Endothelial cell of umbilical vein (primary cell): ENCODE measurements at regions not wholly inside any gene's neighbourhood (a gene's known extent, or its start where the extent isn't known, plus 50 kb on each side); places are given as distances from the start of the nearest gene placed in this dataset.

Source experiments
- BruUV-seq: library from RNA; stranded (reverse); fragments of 400-500 nt; replicated peaks from 2 replicates; lab custom pipeline; 2021; lab: Mats Ljungman, UMichigan
- CTCF ChIA-PET: fragments of 300-600, 350-600 bp; sonication (Branson Sonifier 250); formaldehyde crosslinking; loops from one replicate; lab custom pipeline; 2021; ENCODE audit warnings: antibody characterized with exemption, inconsistent platforms; lab: Charles Lee
- POLR2A ChIA-PET: fragments of 300-600, 350-600 bp; sonication (Branson Sonifier 250); formaldehyde crosslinking; loops from one replicate; lab custom pipeline; 2021; ENCODE audit warnings: antibody characterized with exemption, inconsistent platforms; lab: Charles Lee
- DNase-seq: peaks from one replicate; pipeline ENCODE4 v3.0.0-alpha.2; 2011; ENCODE audit warnings: low read depth, low spot score
- FAIRE-seq: peaks from 2 replicates; lab custom pipeline; 2011; peaks lifted over from hg19 to GRCh38; lab: Jason Lieb, UNC
- H2AFZ ChIP-seq: 2 replicates; pipeline ENCODE4 v1.6.0; 2012; ENCODE audit warnings: low read depth, low read length, control low read depth, inconsistent platforms
- H3K27ac ChIP-seq: 2 replicates; pipeline ENCODE4 v1.5.1; 2011; ENCODE audit warnings: low read depth, mild to moderate bottlenecking, control low read depth, low read length, moderate library complexity; ENCODE audit not compliant: insufficient read depth
- H3K27me3 ChIP-seq, 2 experiments: 2 replicates each; pipeline versions ENCODE4 v1.6.0 to v1.6.1; 2011; ENCODE audit warnings: low read length in 2 of 2, mixed read lengths in 1 of 2; ENCODE audit not compliant: control insufficient read depth in 2 of 2, insufficient read depth in 2 of 2
- H3K36me3 ChIP-seq, 2 experiments: 2 replicates in 1 of 2; 3 replicates in 1 of 2; pipeline ENCODE4 v1.5.1; 2011; ENCODE audit warnings: low read length in 2 of 2, mild to moderate bottlenecking in 1 of 2, moderate library complexity in 1 of 2; ENCODE audit not compliant: control insufficient read depth in 2 of 2, insufficient read depth in 2 of 2; ENCODE audit errors: extremely low read depth in 1 of 2
- H3K4me1 ChIP-seq: 3 replicates; pipeline ENCODE4 v1.5.1; 2011; ENCODE audit warnings: mild to moderate bottlenecking, low read length; ENCODE audit not compliant: control insufficient read depth, insufficient read depth; ENCODE audit errors: extremely low read depth
- H3K4me2 ChIP-seq: 2 replicates; pipeline ENCODE4 v1.6.1; 2011; ENCODE audit warnings: low read length, control low read depth, mixed read lengths; ENCODE audit not compliant: insufficient read depth
- H3K4me3 ChIP-seq, 3 experiments: fragments of 200-600 bp in 1 of 3; sonication (generic), shearing (Covaris generic) in 1 of 3; replicated peaks in 1 of 3; 2 replicates each; pipeline ENCODE4 v1.5.1; 2011 to 2016; ENCODE audit warnings: control low read depth in 3 of 3, low read length in 3 of 3, mild to moderate bottlenecking in 2 of 3, inconsistent platforms in 1 of 3, low read depth in 1 of 3, moderate library complexity in 1 of 3; ENCODE audit not compliant: insufficient read depth in 1 of 3
- H3K79me2 ChIP-seq: 2 replicates; pipeline ENCODE4 v1.6.0; 2012; ENCODE audit warnings: low read length, inconsistent platforms; ENCODE audit not compliant: control insufficient read depth, insufficient read depth
- H3K9ac ChIP-seq: replicated peaks from 2 replicates; pipeline ENCODE3; 2011; ENCODE audit warnings: low read length, control low read depth; ENCODE audit not compliant: insufficient read depth; ENCODE audit errors: extremely low read depth
- H3K9me1 ChIP-seq: replicated peaks from 3 replicates; pipeline ENCODE4 v1.6.0; 2011; ENCODE audit warnings: mild to moderate bottlenecking, low read length; ENCODE audit not compliant: control insufficient read depth, insufficient read depth; ENCODE audit errors: extremely low read depth
- H3K9me3 ChIP-seq: replicated peaks from 2 replicates; pipeline ENCODE4 v1.5.1; 2012; ENCODE audit warnings: low read length, inconsistent platforms; ENCODE audit not compliant: control insufficient read depth, insufficient read depth
- H4K20me1 ChIP-seq: replicated peaks from 2 replicates; pipeline ENCODE3; 2011; ENCODE audit warnings: mild to moderate bottlenecking, low read length; ENCODE audit not compliant: control insufficient read depth, insufficient read depth; ENCODE audit errors: extremely low read depth
- CTCF ChIP-seq, 2 donors: IDR thresholded peaks; 1 replicate in 1 of 2; 2 replicates in 1 of 2; pipeline ENCODE4 v1.5.1; 2011; ENCODE audit warnings: low read length in 2 of 2, mild to moderate bottlenecking in 2 of 2, moderate library complexity in 2 of 2, control low read depth in 1 of 2, inconsistent platforms in 1 of 2, low read depth in 1 of 2; ENCODE audit not compliant: insufficient read depth in 1 of 2; ENCODE audit errors: extremely low read depth in 1 of 2
- EZH2 ChIP-seq: IDR thresholded peaks from 2 replicates; pipeline ENCODE4 v1.6.1; 2012; ENCODE audit warnings: borderline replicate concordance, low read depth, mild to moderate bottlenecking, moderate library complexity, low read length, inconsistent platforms; ENCODE audit not compliant: severe bottlenecking
- FOS ChIP-seq: IDR thresholded peaks from 2 replicates; pipeline ENCODE4 v1.6.1; 2011; ENCODE audit warnings: mild to moderate bottlenecking, low read length, moderate library complexity, borderline replicate concordance; ENCODE audit not compliant: insufficient read depth
- GATA2 ChIP-seq: IDR thresholded peaks from 2 replicates; pipeline ENCODE4 v1.7.0; 2011; ENCODE audit warnings: low read depth, mild to moderate bottlenecking, moderate library complexity, mixed read lengths, low read length; ENCODE audit not compliant: insufficient read length, insufficient read depth
- JUN ChIP-seq: IDR thresholded peaks from 2 replicates; pipeline ENCODE4 v1.6.1; 2011; ENCODE audit warnings: borderline replicate concordance, low read depth; ENCODE audit not compliant: insufficient read length, insufficient read depth
- MAX ChIP-seq: IDR thresholded peaks from 2 replicates; pipeline ENCODE4 v1.6.1; 2011; ENCODE audit not compliant: insufficient read depth, insufficient read length
- MYC ChIP-seq: IDR thresholded peaks from one replicate; pipeline ENCODE4 v1.6.1; 2011; ENCODE audit warnings: mild to moderate bottlenecking, low read depth, low read length
- POLR2A ChIP-seq: IDR thresholded peaks from 2 replicates; pipeline ENCODE4 v1.6.1; 2012; ENCODE audit warnings: low read depth, mild to moderate bottlenecking, control low read depth, low read length
- POLR2AphosphoS5 ChIP-seq: IDR thresholded peaks from 2 replicates; pipeline ENCODE4 v1.6.1; 2012; ENCODE audit warnings: low read depth, mild to moderate bottlenecking, control low read depth, low read length, moderate library complexity; ENCODE audit not compliant: insufficient read depth
- dilution Hi-C: fragments of 300-500 bp; cut with MboI; formaldehyde crosslinking; loops from one replicate; pipeline ENCODE4 v1.15.0; 2019; ENCODE audit warnings: low sequenced_read_pairs; ENCODE audit not compliant: extremely low pct_ligation_motif_present
- intact Hi-C: fragments of 100-400 bp; cut with micrococcal nuclease; formaldehyde crosslinking; loops from one replicate; pipeline ENCODE4 v1.10.0; 2022

GRCh38 chr18:73843455-73843854 is 304.2 kb downstream of the FBXO15 start:
- dilution Hi-C loops (no loop called here), intact Hi-C loops (no loop called here)
- BruUV-seq: no TSS peak
- Histone ChIP-seq H2AFZ (no peak overlapping the region), H3K36me3 (no peaks in the 10 kb centered on the region), H3K4me2 (no peak overlapping the region), H3K9me3 (no peaks in the 10 kb centered on the region), H3K4me1 (no peaks in the 10 kb centered on the region), H3K27me3 (no peaks in the 10 kb centered on the region), H4K20me1 (no peaks in the 10 kb centered on the region), H3K9ac (no peak overlapping the region), H3K9me1 (no peaks in the 10 kb centered on the region), H3K4me3 (no peak overlapping the region), H3K79me2 (no peaks in the 10 kb centered on the region), H3K27ac (no peak overlapping the region)
- FAIRE-seq: no peak
- ChIA-PET CTCF (interaction anchor here (0.6 kb wide), 1 partner anchor 55 kb away, joined by 3 read pairs; no protein-coding TSS in a partner anchor), POLR2A (no interaction called here)
- DNase-seq: no peak
- TF ChIP-seq POLR2A (no peak), CTCF (IDR thresholded peaks at IDR 0.05; ENCODE audit: extremely low read depth in 1 of 2, insufficient read depth in 1 of 2, low read depth in 1 of 2, low read length in 2 of 2) (no peak), JUN (no peak), GATA2 (no peak), POLR2AphosphoS5 (no peak), FOS (no peak), MAX (no peak), EZH2 (no peak), MYC (no peak)
